ENCODE measurements at regions not wholly inside any gene's neighbourhood (a gene's known extent, or its start where the extent isn't known, plus 50 kb on each side); places are given as distances from the start of the nearest gene placed in this dataset.

DNA sequence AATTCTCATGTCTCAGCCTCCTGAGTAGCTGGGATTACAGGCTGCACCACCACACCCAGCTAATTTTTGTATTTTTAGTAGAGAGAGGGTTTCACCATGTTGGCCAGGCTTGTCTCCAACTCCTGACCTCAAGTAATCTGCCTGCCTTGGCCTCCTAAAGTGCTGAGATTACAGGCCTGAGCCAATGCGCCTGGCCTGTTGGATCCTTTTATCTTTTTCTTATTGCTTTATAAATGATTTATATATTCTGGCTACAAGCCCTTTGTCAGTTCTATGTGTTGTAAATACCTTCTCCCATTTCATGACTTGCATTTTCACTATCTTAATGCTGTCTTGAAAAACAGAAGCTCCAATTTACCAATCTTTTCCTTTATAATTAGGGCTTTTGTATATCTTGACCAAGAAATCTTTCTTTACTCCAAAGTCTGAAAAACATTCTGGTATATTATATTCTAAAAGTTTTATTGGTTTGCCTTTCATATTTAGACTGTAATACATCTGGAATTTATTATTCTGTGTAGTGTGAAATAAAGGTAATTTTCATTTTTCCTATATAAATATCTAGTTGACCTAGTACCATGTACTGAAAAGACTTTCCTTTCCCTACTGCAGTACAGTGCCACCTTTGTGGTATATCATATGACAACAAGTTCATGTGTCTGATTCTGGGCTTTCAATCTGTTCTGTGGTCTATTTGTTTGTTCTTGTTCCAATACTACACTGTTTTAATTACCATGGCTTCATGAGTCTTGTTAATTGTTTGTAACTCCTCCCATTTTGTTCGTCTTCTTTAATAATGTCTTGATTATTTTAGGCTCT lies 52.9 kb upstream of the RNU6-1 start:
- H2AFZ ChIP-seq (replicated peaks), result no peak overlapping the region
- no peak overlapping the region for H3K27ac Mint-ChIP-seq
- H4K20me1 ChIP-seq (ENCODE audit: low read depth), result no peaks in the 10 kb centered on the region
- H3K4me3 ChIP-seq, result no peak overlapping the region
- DNase-seq (ENCODE audit: low spot score), result no peak
- no peak overlapping the region for H3K9ac ChIP-seq
- H3K27me3 Mint-ChIP-seq (ENCODE audit: insufficient read depth, low read depth), result peaks cover 8% of the 10 kb centered on the region
- TF ChIP-seq EZH2phosphoT487 (IDR thresholded peaks at IDR 0.05) (no peak), EZH2 (IDR thresholded peaks at IDR 0.05) (no peak)
- TF ChIP-seq, protein P1, sequence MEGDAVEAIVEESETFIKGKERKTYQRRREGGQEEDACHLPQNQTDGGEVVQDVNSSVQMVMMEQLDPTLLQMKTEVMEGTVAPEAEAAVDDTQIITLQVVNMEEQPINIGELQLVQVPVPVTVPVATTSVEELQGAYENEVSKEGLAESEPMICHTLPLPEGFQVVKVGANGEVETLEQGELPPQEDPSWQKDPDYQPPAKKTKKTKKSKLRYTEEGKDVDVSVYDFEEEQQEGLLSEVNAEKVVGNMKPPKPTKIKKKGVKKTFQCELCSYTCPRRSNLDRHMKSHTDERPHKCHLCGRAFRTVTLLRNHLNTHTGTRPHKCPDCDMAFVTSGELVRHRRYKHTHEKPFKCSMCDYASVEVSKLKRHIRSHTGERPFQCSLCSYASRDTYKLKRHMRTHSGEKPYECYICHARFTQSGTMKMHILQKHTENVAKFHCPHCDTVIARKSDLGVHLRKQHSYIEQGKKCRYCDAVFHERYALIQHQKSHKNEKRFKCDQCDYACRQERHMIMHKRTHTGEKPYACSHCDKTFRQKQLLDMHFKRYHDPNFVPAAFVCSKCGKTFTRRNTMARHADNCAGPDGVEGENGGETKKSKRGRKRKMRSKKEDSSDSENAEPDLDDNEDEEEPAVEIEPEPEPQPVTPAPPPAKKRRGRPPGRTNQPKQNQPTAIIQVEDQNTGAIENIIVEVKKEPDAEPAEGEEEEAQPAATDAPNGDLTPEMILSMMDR (IDR thresholded peaks at IDR 0.05), result no peak
- no peak overlapping the region for H3K27ac ChIP-seq
- H3K79me2 ChIP-seq (ENCODE audit: low read depth), result no peaks in the 10 kb centered on the region
- peaks cover 2% of the 10 kb centered on the region for H3K36me3 Mint-ChIP-seq
- H3K9me3 Mint-ChIP-seq, result peaks cover 32% of the 10 kb centered on the region
- H3K4me1 ChIP-seq, result peaks cover 5% of the 10 kb centered on the region
- no peaks in the 10 kb centered on the region for H3K36me3 ChIP-seq
- H3K4me3 Mint-ChIP-seq, result no peak overlapping the region
- peaks cover 4% of the 10 kb centered on the region for H3K4me1 Mint-ChIP-seq
- no peaks in the 10 kb centered on the region for H3K9me3 ChIP-seq (ENCODE audit: low read depth)
- H3K27me3 ChIP-seq, result no peaks in the 10 kb centered on the region
- no peak overlapping the region for H3K4me2 ChIP-seq
- H3F3A ChIP-seq (ENCODE audit: low read depth), result no peaks in the 10 kb centered on the region

DNA sequence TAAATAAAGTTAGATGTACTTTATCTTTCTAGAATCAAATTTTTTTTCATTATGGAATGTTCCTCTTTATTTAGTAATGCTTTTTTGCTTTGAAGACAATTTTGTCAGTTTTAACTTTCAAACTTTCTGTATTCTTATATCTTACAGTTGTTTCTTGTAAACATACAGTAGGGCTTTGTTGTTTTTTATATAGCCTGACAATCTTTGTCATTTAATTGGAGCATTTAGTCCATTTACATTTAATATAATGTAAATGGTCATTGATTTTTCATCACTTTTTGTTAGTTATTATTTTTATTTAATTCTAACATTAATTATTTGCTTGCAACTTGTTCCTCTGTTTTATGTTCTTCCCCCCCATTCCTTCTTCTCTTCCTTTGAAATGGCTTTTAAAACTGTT lies 55.4 kb upstream of the RNU6-1 start:
- no peak for DNase-seq (ENCODE audit: low spot score)
- H3K4me3 Mint-ChIP-seq, result no peak overlapping the region
- Histone ChIP-seq H3K27me3 (no peaks in the 10 kb centered on the region), H3K27ac (no peak overlapping the region), H2AFZ (replicated peaks) (no peak overlapping the region), H3F3A (ENCODE audit: low read depth) (no peaks in the 10 kb centered on the region), H3K9ac (no peak overlapping the region), H3K4me2 (no peak overlapping the region), H3K9me3 (ENCODE audit: low read depth) (no peaks in the 10 kb centered on the region), H4K20me1 (ENCODE audit: low read depth) (no peaks in the 10 kb centered on the region), H3K4me1 (peaks cover 6% of the 10 kb centered on the region), H3K79me2 (ENCODE audit: low read depth) (no peaks in the 10 kb centered on the region), H3K36me3 (no peaks in the 10 kb centered on the region), H3K4me3 (no peak overlapping the region)
- TF ChIP-seq, protein P1 (IDR thresholded peaks at IDR 0.05), result no peak
- TF ChIP-seq EZH2 (IDR thresholded peaks at IDR 0.05) (no peak), EZH2phosphoT487 (IDR thresholded peaks at IDR 0.05) (no peak)
- peaks cover 19% of the 10 kb centered on the region for H3K9me3 Mint-ChIP-seq
- H3K27ac Mint-ChIP-seq, result no peak overlapping the region
- peaks cover 3% of the 10 kb centered on the region for H3K4me1 Mint-ChIP-seq
- peaks cover under 1% of the 10 kb centered on the region for H3K36me3 Mint-ChIP-seq
- H3K27me3 Mint-ChIP-seq (ENCODE audit: insufficient read depth, low read depth), result peaks cover 2% of the 10 kb centered on the region

DNA sequence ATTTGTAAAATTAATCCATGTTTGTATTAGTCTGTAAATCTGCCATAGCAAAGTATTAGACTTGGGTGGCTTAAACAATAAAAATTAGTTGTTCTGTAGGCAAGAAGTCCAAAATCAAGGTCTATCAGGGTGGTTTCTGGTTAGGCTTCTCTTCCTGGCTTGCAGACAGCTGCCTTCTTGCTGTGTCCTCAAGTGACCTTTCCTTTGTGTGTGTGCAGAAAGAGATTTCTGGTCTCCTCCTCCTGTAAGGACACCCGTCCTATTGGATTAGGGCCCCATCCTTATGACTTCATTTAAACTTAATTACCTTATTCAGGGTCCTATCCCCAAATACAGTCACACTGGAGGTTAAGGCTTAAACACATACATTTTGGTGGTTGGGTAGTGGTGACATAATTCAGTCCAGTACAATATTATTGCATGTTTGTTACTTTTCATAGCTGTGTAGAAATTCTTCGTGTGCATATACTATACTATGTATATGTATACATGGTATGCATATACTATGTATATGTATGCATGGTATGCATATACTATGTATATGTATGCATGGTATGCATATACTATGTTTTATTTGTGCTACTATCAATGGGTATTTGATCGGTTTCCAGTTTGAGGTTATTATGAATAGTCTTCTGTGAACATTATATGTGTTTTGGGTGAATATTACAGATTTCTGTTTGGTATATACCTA lies 57.9 kb upstream of the RNU6-1 start:
- TF ChIP-seq EZH2 (IDR thresholded peaks at IDR 0.05), result no peak
- TF ChIP-seq EZH2phosphoT487 (IDR thresholded peaks at IDR 0.05), result no peak
- TF ChIP-seq, protein P1 (IDR thresholded peaks at IDR 0.05), result no peak
- H3K9me3 Mint-ChIP-seq, result peaks cover 18% of the 10 kb centered on the region
- no peak overlapping the region for H3K4me3 ChIP-seq
- H3K36me3 ChIP-seq, result no peaks in the 10 kb centered on the region
- H3K4me2 ChIP-seq, result no peak overlapping the region
- no peak for DNase-seq (ENCODE audit: low spot score)
- peaks cover 2% of the 10 kb centered on the region for H3K27me3 Mint-ChIP-seq (ENCODE audit: insufficient read depth, low read depth)
- peaks cover 7% of the 10 kb centered on the region for H3K4me1 Mint-ChIP-seq
- H3F3A ChIP-seq (ENCODE audit: low read depth), result no peaks in the 10 kb centered on the region
- no peak overlapping the region for H3K27ac Mint-ChIP-seq
- H3K79me2 ChIP-seq (ENCODE audit: low read depth), result no peaks in the 10 kb centered on the region
- no peak overlapping the region for H3K27ac ChIP-seq
- no peak overlapping the region for H3K9ac ChIP-seq
- H3K4me3 Mint-ChIP-seq, result no peak overlapping the region
- H4K20me1 ChIP-seq (ENCODE audit: low read depth), result no peaks in the 10 kb centered on the region
- H3K9me3 ChIP-seq (ENCODE audit: low read depth), result no peaks in the 10 kb centered on the region
- H2AFZ ChIP-seq (replicated peaks), result no peak overlapping the region
- no peaks in the 10 kb centered on the region for H3K36me3 Mint-ChIP-seq
- peaks cover 6% of the 10 kb centered on the region for H3K4me1 ChIP-seq
- H3K27me3 ChIP-seq, result no peaks in the 10 kb centered on the region
